Colonic mucosa (tissue), 4 donors: ENCODE measurements at regions not wholly inside any gene's neighbourhood (a gene's known extent, or its start where the extent isn't known, plus 50 kb on each side); places are given as distances from the start of the nearest gene placed in this dataset.

Experiments
- DNase-seq: peaks from one replicate; pipeline ENCODE4 v3.0.0-alpha.2; 2020
- H3K27ac ChIP-seq: fragments of 200-600 bp; one replicate; pipeline ENCODE4 v1.8.0; 2021
- H3K27me3 ChIP-seq: fragments of 200-600 bp; one replicate; pipeline ENCODE4 v1.8.0; 2021
- H3K36me3 ChIP-seq: fragments of 200-600 bp; one replicate; pipeline ENCODE4 v1.8.0; 2021
- H3K4me1 ChIP-seq: fragments of 200-600 bp; one replicate; pipeline ENCODE4 v1.8.0; 2021; ENCODE audit warnings: mild to moderate bottlenecking
- H3K4me3 ChIP-seq: fragments of 200-600 bp; one replicate; pipeline ENCODE4 v1.8.0; 2021
- H3K9ac ChIP-seq, 2 donors: one replicate each; pipeline ENCODE4 v1.7.0; 2013; ENCODE audit warnings: control low read depth in 2 of 2, low read depth in 2 of 2, low read length in 2 of 2
- H3K9me3 ChIP-seq: fragments of 200-600 bp; one replicate; pipeline ENCODE4 v1.8.0; 2021
- intact Hi-C: fragments of 100-400 bp; cut with DNase I; formaldehyde crosslinking; loops from one replicate; pipeline ENCODE4 v1.14.1; 2022
- TF ChIP-seq, protein P1 (sequence below): fragments of 200-600 bp; IDR thresholded peaks from one replicate; pipeline ENCODE4 v1.8.0; 2022; ENCODE audit warnings: antibody characterized with exemption, mild to moderate bottlenecking
- donor health status: healthy.
- donor health status: DM: no; HTN: no; CAD: no.
- donor health status: DM: no; HTN: no; CAD: no.

DNA sequence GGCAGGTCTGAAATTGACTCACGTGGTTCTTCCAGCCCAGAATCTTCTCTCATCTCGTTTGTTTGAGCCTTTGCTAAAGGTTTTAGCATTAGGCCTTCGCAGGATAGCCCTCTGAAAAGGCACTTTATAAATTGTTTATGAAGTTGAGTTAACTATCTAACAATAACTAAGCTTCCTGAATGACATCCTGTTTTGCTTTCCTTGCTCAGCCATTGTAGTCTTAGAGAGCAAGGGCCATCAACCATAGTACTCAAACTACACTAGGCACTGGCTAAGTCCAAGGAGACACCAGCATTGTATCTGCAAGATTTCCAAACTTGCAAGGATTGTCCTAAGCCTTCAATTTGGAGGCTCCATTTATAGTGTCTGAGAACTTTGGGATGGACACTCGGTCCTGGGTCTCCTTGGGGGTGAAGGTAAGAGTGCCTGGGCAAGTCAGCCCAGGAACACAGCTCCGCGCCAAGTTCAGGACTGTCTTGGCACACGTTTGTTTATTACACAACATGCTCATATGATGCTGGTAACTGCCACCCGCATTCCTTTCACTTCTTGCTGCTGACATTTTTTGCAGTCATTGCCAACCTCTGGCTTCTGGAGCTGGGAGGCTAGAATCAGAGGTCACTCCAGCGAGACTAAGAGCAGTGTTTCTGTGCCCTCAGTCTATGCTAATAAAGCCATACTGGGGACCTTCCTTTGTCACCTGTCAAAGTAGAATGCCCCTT, 151.1 kb downstream of the ESM1 start:
- no peak overlapping the region for H3K4me3 ChIP-seq
- no peaks in the 10 kb centered on the region for H3K4me1 ChIP-seq
- TF ChIP-seq, protein P1, sequence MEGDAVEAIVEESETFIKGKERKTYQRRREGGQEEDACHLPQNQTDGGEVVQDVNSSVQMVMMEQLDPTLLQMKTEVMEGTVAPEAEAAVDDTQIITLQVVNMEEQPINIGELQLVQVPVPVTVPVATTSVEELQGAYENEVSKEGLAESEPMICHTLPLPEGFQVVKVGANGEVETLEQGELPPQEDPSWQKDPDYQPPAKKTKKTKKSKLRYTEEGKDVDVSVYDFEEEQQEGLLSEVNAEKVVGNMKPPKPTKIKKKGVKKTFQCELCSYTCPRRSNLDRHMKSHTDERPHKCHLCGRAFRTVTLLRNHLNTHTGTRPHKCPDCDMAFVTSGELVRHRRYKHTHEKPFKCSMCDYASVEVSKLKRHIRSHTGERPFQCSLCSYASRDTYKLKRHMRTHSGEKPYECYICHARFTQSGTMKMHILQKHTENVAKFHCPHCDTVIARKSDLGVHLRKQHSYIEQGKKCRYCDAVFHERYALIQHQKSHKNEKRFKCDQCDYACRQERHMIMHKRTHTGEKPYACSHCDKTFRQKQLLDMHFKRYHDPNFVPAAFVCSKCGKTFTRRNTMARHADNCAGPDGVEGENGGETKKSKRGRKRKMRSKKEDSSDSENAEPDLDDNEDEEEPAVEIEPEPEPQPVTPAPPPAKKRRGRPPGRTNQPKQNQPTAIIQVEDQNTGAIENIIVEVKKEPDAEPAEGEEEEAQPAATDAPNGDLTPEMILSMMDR, result no peak
- H3K9ac ChIP-seq, result no peak overlapping the region
- no peaks in the 10 kb centered on the region for H3K9me3 ChIP-seq
- intact Hi-C loops, result no loop called here
- no peak for DNase-seq
- H3K27me3 ChIP-seq, result no peaks in the 10 kb centered on the region
- H3K36me3 ChIP-seq, result no peaks in the 10 kb centered on the region
- H3K27ac ChIP-seq, result no peak overlapping the region

DNA sequence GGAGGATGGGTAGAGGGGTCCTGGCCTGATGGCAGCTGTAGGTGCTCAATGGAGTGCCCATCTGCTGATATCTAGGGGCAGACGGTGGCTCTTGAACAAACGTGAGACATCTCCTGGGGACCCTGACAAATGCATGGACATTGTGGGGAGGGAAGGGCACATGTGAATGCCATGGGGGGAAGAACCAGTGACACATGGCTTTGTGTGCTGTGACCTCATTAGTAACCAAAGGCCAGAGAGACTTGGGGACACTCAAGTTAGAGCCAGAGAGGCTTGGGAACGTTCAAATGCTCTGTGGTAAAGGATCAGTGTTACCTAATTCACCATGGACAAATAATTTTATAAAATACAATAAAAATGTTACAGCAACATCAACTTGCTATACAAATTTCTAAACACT, 151.8 kb downstream of the ESM1 start:
- Histone ChIP-seq H3K9ac (no peak overlapping the region), H3K27ac (no peak overlapping the region), H3K4me3 (no peak overlapping the region), H3K36me3 (no peaks in the 10 kb centered on the region), H3K27me3 (no peaks in the 10 kb centered on the region), H3K4me1 (no peaks in the 10 kb centered on the region), H3K9me3 (no peaks in the 10 kb centered on the region)
- TF ChIP-seq, protein P1, result no peak
- no peak for DNase-seq
- intact Hi-C loops, result no loop called here

DNA sequence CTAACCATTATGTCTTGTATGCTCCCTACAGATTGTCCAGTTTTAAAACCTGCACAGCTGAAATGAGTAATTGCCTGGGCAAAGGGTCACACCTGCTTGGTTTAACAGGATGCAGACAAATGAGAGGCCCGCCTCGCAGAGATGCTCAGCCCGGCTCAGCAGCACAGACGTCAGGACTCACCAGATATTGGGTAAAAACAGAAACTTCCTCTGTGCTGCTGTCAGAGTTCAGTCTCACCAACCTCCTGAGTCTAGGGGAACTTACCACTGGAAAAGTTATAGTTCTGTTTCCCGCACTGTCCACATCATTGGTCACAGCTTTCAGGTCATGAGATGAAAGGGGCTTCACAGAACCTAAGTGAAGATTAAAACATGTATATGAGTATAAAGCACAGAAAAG, 152.5 kb downstream of the ESM1 start:
- Histone ChIP-seq H3K27me3 (no peaks in the 10 kb centered on the region), H3K9me3 (no peaks in the 10 kb centered on the region), H3K27ac (no peak overlapping the region), H3K4me3 (no peak overlapping the region), H3K4me1 (no peaks in the 10 kb centered on the region), H3K36me3 (no peaks in the 10 kb centered on the region), H3K9ac (no peak overlapping the region)
- intact Hi-C loops, result no loop called here
- TF ChIP-seq, protein P1, result no peak
- no peak for DNase-seq

DNA sequence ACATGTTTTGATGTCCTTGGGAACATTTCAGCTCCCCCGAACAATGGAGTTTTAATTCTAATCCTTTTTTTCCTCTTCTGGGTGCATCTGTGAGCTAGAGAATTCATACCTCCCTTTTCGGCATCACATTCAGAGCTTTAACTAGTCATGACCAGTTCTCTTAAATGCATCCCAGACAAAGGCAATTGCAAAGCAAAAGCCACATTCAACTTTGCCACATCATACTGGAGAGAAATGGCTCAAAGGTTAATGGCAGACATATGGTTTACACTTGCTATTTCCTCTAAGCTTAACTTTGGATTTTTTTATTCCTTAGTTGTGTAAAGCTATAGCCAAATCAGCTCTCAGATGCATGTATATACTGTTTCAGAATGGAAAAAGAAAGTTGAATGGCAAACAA, 153.3 kb downstream of the ESM1 start:
- no peaks in the 10 kb centered on the region for H3K9me3 ChIP-seq
- no peak overlapping the region for H3K27ac ChIP-seq
- intact Hi-C loops, result no loop called here
- H3K9ac ChIP-seq, result no peak overlapping the region
- H3K27me3 ChIP-seq, result no peaks in the 10 kb centered on the region
- TF ChIP-seq, protein P1, result no peak
- H3K4me1 ChIP-seq, result no peaks in the 10 kb centered on the region
- no peaks in the 10 kb centered on the region for H3K36me3 ChIP-seq
- no peak overlapping the region for H3K4me3 ChIP-seq
- DNase-seq, result no peak

DNA sequence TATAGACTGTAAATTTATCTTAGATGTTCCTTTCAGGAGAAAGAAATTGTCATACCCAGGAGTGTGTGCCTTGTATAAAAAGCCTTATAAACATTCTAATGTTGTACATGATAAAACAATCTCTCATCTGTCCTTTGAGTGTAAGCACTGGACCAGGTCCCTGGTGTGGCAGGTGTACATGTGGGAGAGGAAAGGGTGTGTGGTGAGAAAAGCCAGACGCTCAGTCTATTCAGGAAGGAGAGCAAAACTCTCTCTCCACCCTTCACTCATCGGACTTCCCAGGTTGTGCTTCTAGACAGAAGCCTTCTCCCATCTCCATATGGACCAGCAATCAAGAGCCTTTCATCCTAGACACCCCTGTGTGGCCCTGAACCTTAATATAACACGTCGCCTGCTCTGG, 154.2 kb downstream of the ESM1 start:
- no peak for DNase-seq
- H3K9me3 ChIP-seq, result no peaks in the 10 kb centered on the region
- H3K4me1 ChIP-seq, result no peaks in the 10 kb centered on the region
- intact Hi-C loops, result no loop called here
- H3K27me3 ChIP-seq, result no peaks in the 10 kb centered on the region
- no peaks in the 10 kb centered on the region for H3K36me3 ChIP-seq
- no peak overlapping the region for H3K9ac ChIP-seq
- no peak overlapping the region for H3K27ac ChIP-seq
- TF ChIP-seq, protein P1, result no peak
- no peak overlapping the region for H3K4me3 ChIP-seq
